GM21526 (cell line): ENCODE measurements at regions not wholly inside any gene's neighbourhood (a gene's known extent, or its start where the extent isn't known, plus 50 kb on each side); places are given as distances from the start of the nearest gene placed in this dataset.
"Not testable (repeated sequence)": the region's sequence is repeated elsewhere in the genome, so short reads cannot be mapped to it uniquely, and the experiment has no call there.

Source experiments
- ATAC-seq: cut with Tn5 transposase; IDR thresholded peaks from one replicate; pipeline ENCODE4 v1.9.1; 2021; ENCODE audit warnings: moderate library complexity; ENCODE audit not compliant: unreplicated experiment, low FRiP score

DNA sequence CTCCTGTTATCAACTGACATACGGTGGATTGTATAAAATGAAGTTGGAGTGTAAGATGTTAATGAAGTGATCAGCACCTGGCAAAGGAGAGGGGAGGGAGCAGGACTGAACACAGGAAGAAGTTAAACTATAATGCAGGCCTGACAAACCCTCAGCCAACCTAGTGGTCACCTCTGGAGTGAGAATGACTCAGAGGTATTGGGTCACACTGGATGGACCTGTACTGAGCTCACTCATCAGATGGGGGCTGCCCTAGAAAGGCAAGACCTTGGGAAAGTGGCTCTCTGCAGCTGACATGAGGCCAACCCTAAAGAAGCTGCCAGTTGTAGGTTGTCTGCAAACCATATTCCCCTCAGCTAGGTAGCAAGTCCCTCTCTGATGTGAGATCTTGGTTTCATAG is 193.3 kb upstream of the HTR1E start:
- no peak for ATAC-seq

DNA sequence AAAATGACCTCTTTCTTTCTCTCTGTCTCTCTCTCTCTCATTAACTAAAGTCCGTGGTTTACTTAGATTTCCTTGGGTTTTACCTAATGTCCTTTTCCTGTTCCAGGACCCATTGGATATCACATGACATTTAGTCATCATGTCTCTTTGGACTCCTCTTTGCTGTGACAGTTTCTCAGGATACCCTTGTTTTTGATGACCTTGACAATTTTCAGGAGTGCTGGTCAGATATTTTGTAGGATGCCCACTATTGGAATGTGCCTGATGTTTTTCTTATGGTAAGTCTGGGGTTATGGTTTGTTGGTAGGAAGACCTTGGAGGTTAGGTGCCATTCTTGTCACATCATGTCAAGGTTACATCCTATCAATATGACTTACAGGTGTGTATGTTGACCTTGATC is 199.2 kb upstream of the HTR1E start:
- no peak for ATAC-seq

DNA sequence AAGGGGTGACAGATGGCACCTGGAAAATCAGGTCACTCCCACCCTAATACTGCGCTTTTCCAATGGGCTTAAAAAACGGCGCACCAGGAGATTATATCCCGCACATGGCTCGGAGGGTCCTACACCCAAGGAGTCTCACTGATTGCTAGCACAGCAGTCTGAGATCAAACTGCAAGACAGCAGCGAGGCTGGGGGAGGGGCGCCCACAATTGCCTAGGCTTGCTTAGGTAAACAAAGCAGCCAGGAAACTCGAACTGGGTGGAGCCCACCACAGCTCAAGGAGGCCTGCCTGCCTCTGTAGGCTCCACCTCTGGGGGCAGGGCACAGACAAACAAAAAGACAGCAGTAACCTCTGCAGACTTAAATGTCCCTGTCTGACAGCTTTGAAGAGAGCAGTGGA is 205.7 kb upstream of the HTR1E start:
- ATAC-seq, result not testable (repeated sequence)

DNA sequence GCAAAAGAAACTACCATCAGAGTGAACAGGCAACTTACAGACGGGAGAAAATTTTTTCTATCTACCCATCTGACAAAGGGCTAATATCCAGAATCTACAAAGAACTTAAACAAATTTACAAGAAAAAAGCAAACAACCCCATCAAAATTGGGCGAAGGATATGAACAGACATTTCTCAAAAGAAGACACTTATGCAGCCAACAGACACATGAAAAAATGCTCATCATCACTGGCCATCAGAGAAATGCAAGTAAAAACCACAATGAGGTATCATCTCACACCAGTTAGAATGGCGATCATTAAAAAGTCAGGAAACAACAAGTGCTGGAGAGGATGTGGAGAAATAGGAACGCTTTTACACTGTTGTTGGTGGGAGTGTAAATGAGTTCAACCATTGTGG is 206.6 kb upstream of the HTR1E start:
- not testable (repeated sequence) for ATAC-seq

DNA sequence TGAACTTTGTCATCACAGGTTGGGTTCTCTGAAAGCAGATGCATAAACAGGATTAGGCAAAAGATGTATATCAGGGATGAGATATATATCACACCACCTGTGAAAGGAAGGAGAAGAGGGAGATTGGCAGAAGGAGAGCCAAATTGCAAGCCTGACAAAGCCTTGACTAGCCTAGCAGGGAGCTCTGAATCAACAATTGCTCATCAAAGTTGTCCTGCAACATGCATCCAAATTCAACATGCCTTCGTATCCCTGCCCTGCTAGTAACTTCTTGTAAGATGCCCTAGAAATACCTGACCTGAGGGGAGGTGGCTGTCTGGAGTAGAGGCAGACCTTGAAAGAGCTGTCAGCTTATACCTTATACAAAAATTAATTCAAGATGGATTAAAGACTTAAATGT is 207.1 kb upstream of the HTR1E start:
- no peak for ATAC-seq

DNA sequence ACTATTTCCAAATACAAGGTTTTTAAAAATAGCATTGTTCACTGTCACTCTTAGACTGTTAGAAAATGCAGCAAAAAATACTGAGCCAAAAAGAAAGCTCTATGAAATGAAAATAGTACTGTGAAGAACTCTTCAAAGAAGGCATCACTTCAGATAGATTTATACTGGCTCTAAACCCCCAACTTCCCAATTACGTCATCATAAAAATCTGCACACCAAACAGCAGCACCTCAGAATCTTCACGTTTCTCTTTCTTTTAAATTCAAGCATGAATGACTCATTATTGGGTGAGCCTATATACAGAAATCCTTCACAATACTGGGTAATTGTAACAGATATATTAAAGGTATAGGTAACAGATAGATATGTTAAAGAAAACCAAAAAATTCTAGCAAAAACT is 208.4 kb upstream of the HTR1E start:
- no peak for ATAC-seq

DNA sequence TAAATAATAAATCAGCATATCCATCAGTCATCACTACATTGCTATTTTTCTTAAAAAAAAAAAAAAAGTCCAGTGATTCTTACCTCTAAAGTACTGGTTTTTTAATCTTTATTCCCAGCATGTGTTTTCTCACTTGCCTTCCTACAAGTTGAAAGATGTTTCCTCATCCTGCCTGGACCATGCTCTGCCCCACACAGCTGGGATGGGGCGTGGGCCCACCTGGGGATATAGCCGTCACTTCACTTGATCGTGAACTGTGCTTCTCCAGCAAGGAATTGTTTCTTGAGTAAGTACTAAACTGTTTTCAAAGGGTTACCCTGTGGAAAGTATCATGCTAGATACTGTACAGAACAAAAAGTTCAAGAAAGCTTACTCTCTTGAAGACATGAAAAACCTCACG is 212.6 kb upstream of the HTR1E start:
- ATAC-seq, result no peak

DNA sequence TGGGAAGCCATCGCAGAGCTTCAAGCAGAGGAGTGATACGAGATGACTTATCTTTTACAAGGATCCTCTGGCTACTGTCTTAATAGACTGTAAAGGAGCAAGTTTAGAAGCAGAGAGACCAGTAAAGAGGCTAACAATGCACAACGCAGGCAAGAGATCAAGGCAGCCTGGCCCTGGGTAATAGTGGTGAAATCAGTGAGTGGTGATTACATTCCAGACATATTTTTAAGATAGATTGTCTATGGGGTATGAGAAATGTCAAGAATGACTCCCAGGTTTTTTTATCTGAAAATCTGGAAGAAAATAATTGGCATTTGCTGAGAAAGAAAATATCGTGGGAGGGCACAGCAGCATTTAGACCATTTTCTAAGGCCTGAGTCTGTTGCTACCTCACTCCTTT is 213.6 kb upstream of the HTR1E start:
- ATAC-seq, result no peak

DNA sequence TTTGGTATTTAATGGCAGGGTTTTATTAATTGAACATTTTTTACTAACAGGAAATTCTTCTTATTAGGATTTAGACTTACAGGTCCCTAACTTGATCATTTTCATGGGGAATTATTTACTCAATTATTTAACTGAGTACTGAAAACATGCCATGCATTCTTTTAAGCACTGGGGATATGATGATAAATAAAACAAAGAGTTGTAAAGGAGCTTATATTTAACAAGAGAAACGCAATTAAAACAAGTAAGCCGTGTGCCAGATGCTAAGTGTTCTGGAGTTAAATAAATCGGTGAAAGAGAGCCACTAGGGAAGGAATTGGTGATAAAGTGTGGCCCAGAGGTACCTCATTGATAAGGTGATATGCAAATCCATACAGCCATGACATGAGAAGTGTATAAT is 214.2 kb upstream of the HTR1E start:
- ATAC-seq, result no peak

DNA sequence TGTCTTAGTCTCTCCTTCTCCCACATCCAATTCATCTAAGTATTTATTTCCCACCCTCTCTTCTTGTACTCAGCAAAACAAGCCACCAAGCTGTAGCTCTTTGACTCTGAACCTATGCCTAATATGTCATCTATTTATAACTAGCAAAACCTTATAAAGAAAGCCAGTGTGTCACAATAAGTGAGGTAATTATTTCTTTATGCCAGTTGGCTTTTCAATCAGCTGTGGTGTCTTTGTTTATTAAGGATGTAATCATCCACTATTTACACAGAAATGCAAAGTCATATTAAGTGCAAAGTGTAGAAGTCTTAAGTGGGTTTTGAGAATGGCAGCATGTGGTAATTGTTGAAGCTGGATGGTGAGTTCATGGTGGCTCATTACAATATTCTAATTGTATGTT is 215.2 kb upstream of the HTR1E start:
- no peak for ATAC-seq

DNA sequence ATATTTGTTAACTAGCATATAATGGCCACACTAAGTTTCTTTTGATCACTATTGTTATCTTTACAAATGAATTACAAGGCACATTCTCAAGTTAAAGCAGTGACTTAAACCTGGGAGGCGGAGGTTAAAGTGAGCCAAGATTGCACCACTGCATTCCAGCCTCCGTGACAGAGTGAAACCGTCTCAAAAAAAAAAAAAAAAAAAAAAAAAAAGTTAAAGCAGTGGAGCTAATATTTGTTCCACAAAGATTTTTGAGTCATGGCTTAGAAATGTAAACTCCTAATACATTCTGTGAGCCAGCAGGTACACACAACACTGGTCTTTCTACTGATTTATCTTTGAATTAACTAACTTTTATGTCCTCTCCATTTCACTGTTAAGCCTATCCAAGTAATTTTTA is 221.7 kb upstream of the HTR1E start:
- ATAC-seq, result no peak

DNA sequence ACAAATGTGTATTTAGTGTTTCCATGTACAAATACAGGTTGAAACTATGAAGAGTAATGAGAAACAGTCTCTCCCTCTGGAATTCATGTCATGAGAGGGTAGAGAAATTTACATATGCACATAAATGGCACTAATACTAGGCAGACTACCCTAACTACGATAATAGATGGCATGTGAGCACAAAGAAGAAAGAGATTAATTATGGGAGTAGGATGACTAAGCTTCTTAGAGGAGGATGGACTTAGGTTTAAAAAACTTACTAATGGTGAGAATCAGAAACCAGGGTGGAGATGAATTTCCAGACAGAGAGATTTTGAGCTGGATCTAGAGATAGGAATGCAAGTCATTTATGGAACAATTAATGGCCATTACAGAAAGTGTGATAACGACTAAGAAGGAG is 225.3 kb upstream of the HTR1E start:
- no peak for ATAC-seq

DNA sequence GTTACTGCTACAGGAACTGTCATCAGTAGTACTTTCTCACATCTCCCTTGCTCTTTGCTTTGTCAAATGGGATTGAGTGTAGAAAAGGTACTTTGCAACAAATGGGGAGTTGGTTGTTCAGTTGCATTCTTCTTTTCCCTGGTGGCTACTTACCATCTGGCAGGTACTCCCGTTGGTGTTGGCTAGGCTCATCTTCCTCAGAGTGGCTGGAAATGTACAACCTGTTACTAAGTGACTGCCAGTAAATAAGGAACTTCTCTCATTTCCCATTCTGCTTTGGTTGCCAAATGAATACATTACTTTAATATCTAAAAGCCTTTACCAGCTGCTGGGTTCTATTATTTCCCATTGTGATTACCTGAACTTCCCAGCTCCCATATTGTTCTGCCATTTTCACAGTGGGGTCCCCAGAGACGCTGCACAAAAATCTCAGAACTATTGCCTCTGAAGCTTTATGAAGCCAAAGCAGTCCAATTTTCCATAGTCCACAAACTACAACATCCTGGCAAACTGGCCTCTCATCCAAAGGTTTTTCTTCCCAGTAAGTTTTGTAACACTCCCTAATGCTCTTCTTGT is 229.7 kb upstream of the HTR1E start:
- ATAC-seq, result no peak

DNA sequence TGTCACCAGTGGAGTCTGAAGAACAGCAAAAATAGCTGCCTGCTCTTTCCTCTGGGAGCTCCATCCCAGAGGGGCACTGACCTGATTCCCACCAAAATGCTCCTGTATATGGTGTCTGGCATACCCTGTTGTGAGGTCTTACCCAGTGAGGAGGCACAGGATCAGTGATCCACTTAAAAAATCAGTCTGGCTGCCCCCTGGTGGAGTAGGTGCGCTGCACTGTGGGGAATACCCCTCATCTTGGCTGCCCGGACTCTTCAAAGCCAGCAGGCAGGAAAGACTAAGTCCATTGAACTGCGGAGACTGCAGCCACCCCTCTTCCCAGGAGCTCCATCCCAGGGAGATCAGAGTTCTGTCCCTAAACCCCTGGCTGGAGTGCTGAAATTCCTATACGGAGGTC is 230.9 kb upstream of the HTR1E start:
- no peak for ATAC-seq

DNA sequence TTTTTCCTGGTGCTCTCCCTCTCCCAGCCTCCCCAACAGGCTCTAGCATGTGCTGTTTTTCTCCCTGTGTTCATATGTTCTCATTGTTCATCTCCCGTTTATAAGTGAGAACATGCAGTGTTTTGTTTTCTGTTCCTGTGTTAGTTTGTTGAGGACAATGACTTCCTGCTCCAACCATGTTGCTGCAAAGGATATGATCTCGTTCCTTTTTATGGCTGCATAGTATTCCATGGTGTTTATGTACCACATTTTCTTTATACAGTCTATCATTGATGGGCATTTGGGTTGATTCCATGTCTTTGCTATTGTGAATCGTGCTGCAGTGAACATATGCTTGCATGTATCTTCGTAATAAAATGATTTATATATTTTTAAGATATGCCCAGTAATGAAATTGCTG is 236.1 kb upstream of the HTR1E start:
- ATAC-seq, result not testable (repeated sequence)

DNA sequence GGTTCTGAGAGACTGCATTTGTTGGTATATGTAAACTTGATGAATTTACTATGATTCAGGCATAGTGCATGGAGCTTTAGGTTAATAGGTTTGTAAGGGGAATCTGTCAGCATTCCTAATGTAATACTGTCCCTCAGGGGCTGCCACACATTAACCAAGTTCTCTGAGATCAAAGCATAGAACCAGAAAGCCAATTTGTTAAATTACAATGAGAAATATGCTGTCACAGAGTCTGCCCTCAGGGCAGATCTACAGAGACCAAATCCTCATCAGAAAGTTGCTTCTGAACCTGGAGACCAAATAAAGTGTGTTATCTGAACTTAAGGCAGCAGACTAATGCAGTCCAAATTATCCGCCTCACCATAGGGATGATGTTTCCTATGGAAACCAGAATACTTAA is 250.8 kb upstream of the HTR1E start:
- no peak for ATAC-seq

DNA sequence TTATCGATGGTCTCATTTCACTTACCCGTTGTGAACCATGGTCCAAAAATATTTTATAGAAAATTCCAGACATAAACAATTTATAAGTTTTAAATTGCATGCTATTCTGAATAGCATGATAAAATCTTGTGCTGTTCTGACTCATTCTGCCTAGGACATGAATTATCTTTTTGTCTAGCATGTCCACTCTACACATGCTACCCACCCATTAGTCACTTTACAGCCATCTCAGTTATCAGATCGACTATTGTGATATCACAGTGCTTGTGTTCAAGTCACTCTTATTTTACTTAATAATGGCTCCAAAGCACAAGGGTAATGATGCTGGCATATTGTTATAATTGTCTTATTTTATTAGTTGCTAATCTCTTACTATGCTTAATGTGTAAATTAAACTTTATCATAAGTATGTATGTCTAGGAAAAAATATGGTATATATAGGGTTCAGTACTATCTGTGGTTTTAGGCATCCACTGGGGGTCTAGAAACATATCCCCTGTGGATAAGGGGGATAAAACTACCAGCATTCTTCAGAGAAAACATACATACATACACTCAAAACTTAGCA is 252.0 kb upstream of the HTR1E start:
- ATAC-seq, result no peak

DNA sequence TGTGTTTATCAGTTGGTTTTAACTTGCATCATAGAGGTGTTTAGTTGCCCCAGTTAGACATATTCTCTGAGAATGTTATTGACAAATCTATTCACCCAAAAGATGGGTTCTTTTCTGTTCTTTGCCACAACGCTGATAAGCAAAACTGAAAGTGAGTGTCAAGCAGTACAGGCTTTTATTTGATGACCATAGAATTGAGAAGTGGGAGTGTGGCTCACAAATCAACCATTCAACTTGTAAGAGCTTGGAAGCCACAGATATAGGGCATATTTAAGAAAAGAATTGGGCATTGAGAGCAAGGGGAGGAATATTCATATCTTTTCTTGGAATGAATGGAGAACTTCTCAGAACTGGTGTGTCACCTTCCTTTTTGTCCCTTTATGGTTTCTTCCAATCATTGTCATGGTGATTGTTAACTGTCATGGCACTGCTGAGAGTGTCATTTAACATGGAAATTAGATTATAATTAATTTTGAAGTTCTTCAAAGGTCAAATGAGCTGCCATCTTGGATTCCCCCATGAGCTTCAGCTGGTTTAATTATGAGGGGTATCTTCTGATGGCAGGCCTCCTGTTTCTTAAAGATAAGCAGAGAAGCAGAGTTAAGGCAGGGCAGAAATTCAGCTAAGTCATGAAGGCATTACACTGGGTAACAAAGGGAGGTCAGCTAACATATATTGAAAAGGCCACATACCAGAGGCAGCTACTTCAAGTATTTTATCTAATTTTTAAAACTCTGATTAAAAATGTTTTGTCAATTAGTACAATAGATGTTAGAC is 254.0 kb upstream of the HTR1E start:
- ATAC-seq, result no peak

DNA sequence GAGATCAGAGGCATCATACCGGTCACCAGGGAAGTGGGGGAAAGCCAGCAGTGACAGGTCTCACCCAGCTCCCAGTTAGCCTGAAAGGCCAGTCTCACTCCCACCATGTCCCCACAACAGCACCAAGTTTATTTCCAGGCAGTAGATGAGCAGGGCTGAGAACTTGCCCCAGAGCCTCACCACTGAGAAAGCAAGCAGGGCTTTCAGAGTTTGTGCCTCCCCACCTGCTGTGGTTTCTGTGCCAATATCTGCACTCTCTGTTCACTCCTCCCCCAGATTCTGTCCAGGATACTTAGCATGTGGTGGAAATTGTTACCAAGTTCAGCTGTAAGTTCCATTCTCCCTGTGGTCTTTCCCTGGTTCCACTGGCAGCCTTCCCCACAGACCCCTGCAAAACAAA is 255.0 kb upstream of the HTR1E start:
- ATAC-seq, result no peak

DNA sequence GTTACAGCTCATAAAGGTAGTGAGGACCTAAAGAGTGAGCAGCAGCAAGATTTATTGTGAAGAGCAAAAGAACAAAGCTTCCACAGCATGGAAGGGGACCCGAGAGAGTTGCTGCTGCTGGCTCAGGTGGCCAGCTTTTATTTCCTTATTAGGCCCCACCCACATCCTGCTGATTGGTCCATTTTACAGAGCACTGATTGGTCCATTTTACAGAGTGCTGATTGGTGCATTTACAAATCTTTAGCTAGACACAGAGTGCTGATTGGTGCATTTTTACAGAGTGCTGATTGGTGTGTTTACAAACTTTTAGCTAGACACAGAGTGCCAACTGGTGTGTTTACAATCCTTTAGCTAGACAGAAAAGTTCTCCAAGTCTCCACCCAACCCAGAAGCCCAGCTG is 256.2 kb upstream of the HTR1E start:
- not testable (repeated sequence) for ATAC-seq

DNA sequence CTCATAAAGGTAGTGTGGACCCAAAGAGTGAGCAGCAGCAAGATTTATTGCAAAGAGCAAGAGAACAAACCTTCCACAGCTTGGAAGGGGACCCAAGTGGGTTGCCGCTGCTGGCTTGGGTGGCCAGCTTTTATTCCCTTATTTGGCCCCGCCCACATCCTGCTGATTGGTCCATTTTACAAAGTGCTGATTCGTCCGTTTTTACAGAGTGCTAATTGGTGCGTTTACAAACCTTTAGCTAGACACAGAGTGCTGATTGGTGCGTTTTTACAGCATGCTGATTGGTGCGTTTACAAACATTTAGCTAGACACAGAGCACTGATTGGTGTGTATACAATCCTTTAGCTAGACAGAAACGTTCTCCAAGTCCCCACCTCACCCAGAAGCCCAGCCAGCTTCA is 265.2 kb upstream of the HTR1E start:
- ATAC-seq, result not testable (repeated sequence)

DNA sequence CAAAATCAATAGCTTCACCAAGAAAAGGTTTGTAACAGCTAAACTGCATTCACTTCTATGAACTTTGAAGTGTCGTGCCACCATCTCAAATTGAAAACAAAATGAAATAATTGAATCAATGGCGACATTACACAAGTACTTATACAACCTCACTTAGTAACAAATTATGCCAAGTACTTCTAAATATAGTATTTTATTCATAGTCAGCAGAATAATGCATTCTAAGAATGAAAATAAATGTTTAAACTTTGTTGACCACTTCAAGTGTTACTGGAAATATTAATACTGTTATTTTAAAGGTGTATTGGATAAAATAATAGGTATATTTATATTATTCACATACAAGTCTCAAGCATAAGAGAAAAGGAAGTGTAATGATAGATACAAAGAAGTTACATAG is 280.1 kb upstream of the HTR1E start:
- ATAC-seq, result no peak
